GM23338 (cell line): ENCODE measurements at regions not wholly inside any gene's neighbourhood (a gene's known extent, or its start where the extent isn't known, plus 50 kb on each side); places are given as distances from the start of the nearest gene placed in this dataset.

Experiments used
- CREB1 ChIP-seq: fragments of 250-450 bp; sonication (Bioruptor Pico); IDR thresholded peaks from 2 replicates; pipeline ENCODE4 v1.5.0; 2020; ENCODE audit warnings: low read depth, mild to moderate bottlenecking, moderate library complexity
- EZH2 ChIP-seq: fragments of 200-600 bp; sonication (generic); IDR thresholded peaks from one replicate; pipeline ENCODE4 v1.8.0; 2017; ENCODE audit warnings: antibody characterized with exemption, mild to moderate bottlenecking, low read depth; ENCODE audit not compliant: unreplicated experiment
- EZH2phosphoT487 ChIP-seq: fragments of 200-600 bp; sonication (generic); IDR thresholded peaks from one replicate; pipeline ENCODE4 v1.8.1; 2018; ENCODE audit warnings: antibody characterized with exemption; ENCODE audit not compliant: unreplicated experiment
- POLR2AphosphoS5 ChIP-seq: IDR thresholded peaks from 2 replicates; pipeline ENCODE4 v1.6.1; 2016; ENCODE audit warnings: antibody characterized with exemption, low read depth
- ZNF114 ChIP-seq: fragments of 250-450 bp; sonication (Bioruptor Pico); IDR thresholded peaks from 2 replicates; pipeline ENCODE4 v1.5.0; 2020; ENCODE audit warnings: mild to moderate bottlenecking, moderate library complexity
- ZNF331 ChIP-seq: fragments of 250-450 bp; sonication (Bioruptor Pico); IDR thresholded peaks from 2 replicates; pipeline ENCODE4 v1.5.0; 2020; ENCODE audit warnings: low read depth, mild to moderate bottlenecking, moderate library complexity
- TF ChIP-seq, protein P1 (sequence below), 2 experiments: fragments of 200-600 bp in 1 of 2; sonication (generic) in 1 of 2; conservative IDR thresholded peaks; 2 replicates each; pipeline versions ENCODE4 v1.5.1 to v1.6.1; 2016 to 2017; ENCODE audit warnings: antibody characterized with exemption in 2 of 2, low read depth in 2 of 2, mild to moderate bottlenecking in 2 of 2, moderate library complexity in 1 of 2

DNA sequence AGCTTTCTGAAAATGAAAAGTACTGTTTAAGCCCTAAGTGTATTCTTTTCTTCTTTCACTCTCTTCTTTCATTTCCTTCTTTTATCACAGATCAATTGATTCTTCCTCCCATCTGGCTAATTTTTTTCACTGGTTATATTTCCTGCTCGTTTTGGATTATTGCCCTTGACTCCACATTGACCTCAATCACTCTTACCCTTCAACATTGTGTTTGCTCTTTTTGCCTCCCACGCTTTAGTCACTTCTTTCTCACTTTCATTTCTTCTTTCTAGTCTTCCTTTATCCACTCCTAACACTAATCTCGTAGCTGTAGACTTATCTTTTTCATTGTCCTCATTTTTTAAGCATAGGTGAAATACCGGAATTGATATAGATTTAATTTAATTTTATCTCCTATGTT lies 320.3 kb upstream of the VRK2 start:
- TF ChIP-seq, protein P1, sequence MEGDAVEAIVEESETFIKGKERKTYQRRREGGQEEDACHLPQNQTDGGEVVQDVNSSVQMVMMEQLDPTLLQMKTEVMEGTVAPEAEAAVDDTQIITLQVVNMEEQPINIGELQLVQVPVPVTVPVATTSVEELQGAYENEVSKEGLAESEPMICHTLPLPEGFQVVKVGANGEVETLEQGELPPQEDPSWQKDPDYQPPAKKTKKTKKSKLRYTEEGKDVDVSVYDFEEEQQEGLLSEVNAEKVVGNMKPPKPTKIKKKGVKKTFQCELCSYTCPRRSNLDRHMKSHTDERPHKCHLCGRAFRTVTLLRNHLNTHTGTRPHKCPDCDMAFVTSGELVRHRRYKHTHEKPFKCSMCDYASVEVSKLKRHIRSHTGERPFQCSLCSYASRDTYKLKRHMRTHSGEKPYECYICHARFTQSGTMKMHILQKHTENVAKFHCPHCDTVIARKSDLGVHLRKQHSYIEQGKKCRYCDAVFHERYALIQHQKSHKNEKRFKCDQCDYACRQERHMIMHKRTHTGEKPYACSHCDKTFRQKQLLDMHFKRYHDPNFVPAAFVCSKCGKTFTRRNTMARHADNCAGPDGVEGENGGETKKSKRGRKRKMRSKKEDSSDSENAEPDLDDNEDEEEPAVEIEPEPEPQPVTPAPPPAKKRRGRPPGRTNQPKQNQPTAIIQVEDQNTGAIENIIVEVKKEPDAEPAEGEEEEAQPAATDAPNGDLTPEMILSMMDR (conservative IDR thresholded peaks at IDR 0.05; ENCODE audit: low read depth in 2 of 2), result no peak
- no peak for TF ChIP-seq EZH2
- no peak for TF ChIP-seq POLR2AphosphoS5
- TF ChIP-seq ZNF331 (CRISPR knock-in tag), result no peak
- TF ChIP-seq EZH2phosphoT487, result no peak
- TF ChIP-seq CREB1 (CRISPR knock-in tag), result no peak
- no peak for TF ChIP-seq ZNF114
